HG02943 (cell line): ENCODE measurements at regions not wholly inside any gene's neighbourhood (a gene's known extent, or its start where the extent isn't known, plus 50 kb on each side); places are given as distances from the start of the nearest gene placed in this dataset.

Experiments used
- ATAC-seq: cut with Tn5 transposase; IDR thresholded peaks from one replicate; pipeline ENCODE4 v1.9.1; 2021; ENCODE audit warnings: mild to moderate bottlenecking, low read depth, moderate library complexity; ENCODE audit not compliant: unreplicated experiment

DNA sequence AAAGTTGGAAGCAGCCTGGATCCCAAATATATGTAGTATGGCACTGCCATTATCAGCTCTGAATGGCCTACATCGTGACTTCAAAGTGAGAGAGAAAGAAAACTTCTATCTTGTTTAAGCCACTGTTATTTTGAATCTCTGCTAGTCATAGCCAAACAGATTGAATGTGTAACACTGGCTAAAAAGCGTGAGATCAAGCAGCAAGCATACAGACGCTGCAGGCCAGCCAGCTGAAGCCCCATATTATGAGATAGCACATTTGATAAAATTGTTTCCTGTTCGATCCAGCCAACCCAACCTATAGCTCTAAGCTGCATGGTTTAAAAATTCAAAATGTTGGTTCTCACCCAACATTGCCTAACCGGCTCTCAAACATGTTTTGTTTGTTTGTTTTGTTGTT lies 95.0 kb downstream of the DUSP6 start:
- no peak for ATAC-seq

DNA sequence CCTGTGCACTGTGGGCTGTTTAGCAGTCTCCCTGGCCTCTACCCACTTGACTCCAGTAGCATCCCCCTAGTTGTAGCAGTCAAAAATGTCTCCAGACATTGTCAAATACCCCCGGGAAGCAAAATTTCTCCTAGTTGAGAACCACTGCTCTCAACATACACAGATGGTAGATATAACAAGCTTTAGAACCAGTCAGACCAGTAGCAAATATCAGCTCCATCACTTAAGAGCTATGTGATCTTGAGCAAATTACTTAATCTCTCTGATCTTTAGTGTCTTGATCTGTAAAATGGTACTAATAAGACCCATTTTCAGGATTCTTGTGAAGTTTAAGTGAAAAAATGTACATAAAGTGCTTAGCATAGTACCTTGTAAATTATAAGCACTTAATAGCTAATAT lies 96.2 kb downstream of the DUSP6 start:
- ATAC-seq = no peak

DNA sequence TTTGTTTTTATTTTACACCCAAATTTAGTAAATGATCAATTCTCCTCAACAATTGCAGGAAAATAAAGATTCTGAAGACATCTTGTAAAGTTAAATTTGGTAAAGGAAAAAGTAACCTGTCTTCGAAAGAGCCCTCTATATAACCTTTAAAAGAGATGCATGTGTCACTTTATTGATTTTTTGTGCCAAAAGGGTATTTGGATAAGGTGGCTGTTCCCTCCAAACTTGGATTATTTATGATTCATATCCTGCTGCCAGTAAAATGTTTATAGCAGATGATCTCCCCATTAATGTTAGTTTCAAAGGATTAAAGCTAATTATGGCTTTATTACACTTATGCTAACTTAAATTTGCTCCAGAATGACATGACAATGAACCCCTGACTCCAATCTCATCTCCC lies 98.8 kb downstream of the DUSP6 start:
- ATAC-seq = no peak

DNA sequence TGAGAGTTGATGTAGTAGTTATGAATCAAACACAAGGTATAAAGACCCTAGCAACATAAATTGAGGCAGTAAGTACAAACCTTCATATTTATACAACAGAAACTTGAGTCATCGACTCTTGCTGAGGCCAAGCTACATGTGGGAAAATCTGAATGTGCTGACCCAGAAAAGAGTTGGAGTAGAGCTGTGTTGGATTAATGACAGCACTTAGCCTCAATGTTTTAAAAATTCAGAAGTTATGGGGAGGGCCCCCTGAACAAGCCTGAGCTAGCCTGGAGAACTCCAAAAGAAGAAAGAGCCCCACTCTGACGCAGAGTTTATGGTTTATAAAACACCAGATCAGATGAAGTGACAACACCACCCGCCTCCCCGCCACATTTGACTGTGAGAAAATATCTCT lies 100.0 kb downstream of the DUSP6 start:
- ATAC-seq = no peak

DNA sequence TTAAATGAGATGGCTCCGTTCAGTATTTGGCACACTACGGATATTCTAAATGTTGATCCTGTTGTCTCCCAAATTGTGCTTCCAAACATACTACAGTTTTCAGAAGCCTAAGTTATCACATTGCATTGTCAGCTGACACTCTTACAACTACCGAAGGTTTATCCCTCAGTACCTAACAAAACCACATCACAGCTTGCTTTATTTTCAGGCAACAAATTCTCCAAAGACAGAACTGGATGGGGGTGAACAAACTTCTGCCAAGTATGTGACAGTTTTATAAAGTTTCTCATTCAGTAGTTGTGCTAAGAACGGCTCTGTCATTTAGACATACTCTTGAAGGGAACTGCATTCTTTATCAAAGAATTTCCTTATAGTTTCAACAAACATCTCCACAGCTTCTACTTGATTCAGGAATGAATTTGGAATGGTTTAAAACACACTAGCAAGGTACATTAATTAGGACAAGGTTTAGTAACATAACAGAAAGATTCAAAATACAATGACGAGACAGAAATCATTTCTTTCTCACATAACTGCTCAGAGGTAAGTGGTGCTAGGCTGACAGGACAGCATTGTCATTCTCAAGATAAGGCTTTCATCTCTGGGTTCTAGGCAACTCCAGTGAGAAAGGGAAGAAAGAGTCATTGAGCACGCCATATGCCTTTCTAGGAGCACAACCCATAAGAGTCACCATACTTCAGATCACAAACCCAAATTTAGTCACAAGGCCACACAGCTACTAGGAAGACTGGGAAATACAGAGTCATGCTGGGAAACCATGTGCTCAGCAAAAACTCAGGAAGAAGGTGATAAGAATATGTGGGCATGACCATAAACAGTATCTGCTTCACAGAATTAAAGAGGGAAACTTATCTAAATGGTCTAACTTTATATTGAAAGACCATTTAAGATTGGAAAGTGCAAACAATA lies 100.7 kb downstream of the DUSP6 start:
- ATAC-seq = no peak

DNA sequence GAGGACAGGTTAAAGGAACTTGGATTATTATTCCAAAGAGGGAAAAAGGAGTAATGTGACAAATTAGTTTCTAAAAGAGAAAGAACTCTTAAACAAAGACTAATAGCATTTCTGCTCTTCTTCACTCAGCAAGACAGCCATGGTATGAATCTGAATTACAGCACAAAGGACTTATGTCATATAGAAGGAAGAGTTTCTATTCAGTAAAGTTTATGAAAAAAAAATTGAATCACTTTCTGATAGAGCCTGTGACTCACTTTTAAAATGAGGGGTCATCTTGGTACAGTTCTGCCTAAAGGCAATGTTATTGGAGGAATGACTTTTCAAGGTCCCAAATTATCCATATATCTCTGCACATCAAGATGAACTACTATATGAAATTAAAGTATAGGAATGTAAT lies 101.7 kb downstream of the DUSP6 start:
- ATAC-seq = no peak

DNA sequence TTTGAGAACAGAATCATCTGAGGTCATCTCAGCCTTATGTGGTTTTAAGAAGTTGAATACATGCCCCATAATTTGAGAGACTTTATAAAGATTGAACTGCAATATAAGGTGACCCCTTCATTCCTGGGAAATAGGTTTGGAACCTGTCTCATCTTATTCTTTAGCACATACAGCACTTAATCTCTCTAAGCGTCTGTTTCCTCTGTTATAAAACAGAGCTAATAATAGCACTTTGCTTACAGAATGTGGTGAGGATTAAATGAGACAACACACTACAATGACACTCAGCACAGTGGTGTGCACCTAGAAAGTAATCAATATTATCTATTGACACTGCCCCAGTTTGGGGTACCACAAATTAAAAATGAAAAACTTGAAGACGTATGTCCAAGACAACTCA lies 102.1 kb downstream of the DUSP6 start:
- no peak for ATAC-seq

DNA sequence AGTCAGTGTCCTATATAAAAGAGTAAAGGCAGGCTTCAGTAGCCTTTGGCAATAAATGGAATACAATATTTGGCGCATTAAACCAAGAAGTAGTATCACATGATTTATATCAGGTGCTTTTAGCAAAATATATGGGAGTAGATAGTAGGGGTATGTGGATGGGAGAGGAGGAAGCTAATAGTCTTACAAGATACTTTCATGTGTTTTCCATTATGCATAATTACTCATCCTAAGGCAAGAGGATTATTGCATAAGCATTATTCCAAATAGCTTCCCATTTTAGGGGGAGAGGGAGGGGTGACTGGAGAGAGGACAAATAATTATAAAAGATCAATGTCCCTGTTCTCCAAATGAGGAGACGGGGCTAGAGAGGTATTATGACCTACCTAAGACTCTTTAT lies 104.3 kb downstream of the DUSP6 start:
- no peak for ATAC-seq

DNA sequence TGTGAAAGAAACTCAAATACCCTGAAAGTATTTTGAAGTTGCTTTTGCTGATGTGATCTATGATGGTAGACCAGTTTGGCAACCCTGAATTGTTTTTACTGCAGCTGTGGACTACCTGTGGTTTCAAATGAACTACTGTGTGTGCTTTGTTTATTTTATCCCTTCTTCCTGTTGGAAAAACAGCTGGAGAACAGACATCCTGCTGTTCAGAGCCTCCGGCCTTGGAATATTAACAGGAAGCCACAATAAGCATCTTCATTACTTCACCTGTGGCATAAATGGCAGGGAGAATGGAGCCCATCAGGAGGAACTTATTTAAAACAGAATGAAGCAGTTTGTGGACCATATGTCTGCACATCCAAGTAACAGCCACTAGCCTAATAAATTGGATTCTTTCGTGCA lies 104.8 kb downstream of the DUSP6 start:
- ATAC-seq = no peak

DNA sequence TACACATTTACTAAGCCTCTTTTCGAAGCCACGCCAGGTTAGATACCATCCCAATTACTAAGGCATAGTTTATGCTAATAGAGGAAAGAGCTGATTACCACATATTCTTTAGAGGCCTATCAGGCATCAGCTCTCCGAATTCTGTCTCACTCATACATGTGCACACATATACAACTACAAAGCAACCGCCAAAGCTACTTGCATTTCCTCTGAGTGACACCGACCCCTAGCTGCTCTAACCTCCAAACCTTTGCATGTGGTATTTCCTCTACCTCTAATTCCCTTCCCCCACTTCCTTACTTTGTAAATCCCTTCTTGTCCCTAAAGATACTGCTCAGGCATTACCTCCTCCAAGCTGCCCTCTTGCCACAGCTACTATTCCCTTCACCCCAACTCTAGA lies 107.2 kb downstream of the DUSP6 start:
- no peak for ATAC-seq

DNA sequence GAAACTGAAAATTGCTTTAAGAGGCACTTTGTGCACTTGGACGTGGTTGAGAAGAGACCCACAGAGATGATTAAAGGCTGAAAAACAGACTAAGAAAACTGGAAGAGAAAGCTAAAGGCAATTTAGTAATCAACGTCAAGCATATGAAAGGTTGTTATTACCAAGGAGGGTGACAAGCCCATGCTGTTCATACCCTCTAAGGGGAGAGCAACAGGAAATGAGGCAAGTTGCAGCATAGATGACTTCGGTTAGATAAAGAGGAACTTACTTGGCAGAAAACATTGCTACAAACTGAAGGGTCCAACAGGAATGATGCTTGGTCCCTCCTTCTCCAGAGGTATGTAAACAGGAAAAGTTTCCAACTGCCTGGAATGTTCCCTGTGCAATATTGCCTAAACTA lies 107.8 kb downstream of the DUSP6 start:
- ATAC-seq = no peak

DNA sequence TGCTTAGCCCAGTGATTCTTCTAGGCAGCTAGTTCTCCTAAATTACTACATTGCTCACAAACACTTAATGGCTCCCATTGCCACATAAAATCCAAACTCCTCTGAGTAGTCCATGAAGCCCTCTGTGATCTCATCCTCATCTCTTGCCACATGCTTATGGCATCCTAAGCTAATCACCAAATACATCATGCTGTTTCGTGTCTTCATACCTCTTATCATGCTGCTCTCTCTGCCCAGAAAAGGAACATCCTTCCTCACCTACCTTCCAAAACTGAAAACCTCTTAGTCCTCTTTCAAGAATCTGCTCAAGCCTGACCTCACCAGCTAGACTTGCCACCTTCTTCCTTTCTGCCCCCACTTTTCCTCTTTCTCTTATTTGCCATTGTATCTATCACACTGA lies 108.5 kb downstream of the DUSP6 start:
- no peak for ATAC-seq

DNA sequence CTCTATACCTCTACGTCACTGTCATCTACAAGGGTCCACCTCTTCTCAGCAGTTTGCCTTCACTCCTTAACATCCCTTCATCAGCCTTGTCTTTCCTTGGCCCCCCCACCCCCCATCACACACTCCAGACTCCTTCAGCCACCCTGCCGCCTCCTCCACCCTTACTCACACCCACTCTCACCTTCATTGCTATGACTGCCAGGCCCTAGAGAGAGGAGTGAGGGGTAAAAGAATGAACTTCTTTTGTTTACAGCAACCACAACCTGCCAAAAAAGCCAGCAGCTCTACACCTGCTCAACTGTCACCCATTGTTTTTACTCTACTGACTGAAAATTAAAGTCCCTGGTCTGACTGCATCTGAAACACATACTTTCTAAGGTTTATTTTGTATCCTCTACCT lies 112.8 kb downstream of the DUSP6 start:
- ATAC-seq = no peak

DNA sequence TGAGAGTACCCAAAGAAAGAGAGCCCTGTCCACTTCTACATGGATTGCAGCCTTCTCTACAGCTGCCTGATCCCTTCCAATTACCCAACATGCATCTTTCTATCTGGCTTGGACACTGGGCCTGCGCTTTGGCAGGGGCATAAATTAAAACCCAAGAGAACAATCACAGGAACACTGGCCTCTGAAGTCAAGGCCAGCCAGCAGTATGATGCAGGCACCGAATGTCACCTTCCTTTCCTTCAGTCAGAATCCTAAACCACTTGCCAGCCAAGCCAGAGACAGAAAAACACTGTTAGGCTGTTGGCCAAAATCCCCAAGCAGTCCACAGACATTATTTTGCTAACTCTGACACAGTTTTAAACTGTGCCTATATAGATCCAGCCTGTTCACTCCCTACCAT lies 113.7 kb downstream of the DUSP6 start:
- no peak for ATAC-seq

DNA sequence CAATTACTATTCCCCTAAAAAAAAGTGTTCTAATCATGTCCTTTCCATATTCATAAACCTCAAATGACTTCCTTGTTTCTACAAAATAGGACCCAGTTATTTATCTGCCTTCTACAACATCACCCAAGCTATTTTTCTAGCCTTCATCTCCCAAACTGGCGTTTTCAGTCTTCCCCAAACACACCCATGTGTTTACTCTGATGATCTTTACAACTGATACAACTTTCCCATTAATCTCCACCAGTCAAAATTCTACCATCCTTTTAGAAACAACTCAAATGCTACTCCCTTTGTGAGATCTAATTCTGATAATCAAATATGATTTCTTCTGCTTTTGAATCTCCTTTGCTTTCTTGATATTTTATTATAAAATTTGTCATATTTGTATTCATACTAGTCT lies 114.5 kb downstream of the DUSP6 start:
- ATAC-seq = no peak

DNA sequence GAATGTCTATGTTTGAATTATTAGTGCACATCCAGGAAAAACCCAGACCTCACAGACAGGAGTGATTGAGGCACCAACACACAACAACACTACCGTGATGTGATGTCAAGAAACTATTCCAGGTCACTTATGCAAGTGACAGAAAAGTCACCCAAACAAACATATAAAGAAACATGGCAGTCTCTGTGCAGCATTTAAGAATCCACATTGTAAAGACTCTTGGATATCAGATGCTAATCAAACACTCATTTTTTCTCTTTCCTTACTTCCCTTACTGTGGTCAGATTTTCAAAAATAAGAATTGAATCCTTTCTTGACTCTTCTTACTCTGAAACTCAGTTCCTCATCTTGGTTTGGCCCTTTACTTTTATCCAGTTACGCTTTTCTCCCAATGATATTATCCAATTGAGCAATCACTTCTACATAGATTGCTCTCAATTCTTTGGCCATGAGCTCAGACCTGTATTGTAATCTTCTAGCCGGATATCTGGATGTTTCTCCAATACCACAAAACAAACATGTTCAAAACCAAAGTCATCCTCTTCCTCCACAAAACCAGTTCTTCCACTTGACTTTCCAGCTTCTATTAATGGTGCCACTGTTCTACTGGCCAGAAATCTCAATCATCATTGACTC lies 115.4 kb downstream of the DUSP6 start:
- no peak for ATAC-seq

DNA sequence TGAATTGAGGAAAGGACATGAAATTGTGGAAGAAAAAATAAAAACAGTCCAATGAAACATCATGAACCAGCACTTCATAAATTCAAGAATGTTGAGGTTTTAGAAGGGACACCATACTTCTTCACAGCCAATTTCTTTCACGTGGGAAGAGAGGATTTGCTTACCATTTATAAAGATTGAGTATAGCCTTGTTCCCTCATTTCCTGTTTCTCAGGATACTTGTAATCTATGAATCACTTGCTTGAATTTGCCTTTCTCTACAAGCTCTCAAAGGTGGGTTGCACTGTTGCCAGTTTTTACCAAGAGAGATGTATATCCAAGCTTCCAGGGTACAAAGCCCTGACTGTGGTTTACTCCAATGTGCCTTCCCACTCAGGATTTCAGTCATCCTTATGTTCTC lies 116.1 kb downstream of the DUSP6 start:
- ATAC-seq = no peak

DNA sequence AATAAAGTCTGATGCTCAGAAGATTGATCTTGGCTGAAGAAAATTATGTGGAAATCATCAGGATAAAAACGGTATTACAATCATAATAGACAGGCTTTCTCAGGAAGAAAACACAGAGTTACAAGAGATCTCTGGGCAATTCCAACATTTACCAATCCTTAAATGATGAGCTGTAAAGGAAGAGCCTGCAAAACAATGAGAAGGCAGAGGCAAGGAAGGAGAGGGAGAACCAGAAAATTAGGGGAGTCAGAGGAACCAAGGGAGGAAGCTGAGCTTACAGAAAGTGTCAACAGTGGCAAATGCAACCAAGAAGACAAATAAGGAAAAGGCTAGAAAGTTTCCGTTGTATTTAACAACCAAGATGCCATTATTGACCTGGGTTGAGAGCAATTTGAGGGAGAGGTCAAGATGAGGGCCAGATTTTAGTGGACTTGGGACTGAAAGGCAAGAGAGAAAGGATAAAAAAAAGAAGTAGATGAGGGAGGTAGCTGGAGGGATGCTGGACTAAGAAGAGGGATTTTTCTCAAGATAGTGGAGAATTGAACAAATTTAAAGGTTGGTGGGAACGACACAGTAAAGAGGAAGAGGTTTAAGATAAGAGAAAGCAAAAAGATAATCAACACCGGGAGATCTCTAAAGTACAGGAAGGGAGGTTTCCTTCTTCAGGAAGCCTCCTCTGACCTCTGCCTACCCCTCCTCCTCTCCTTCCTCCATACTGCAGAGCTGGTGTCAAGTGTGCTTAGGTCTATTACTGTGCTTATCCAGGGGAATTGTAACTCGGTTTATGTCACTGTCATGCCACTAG lies 116.9 kb downstream of the DUSP6 start:
- ATAC-seq = no peak

DNA sequence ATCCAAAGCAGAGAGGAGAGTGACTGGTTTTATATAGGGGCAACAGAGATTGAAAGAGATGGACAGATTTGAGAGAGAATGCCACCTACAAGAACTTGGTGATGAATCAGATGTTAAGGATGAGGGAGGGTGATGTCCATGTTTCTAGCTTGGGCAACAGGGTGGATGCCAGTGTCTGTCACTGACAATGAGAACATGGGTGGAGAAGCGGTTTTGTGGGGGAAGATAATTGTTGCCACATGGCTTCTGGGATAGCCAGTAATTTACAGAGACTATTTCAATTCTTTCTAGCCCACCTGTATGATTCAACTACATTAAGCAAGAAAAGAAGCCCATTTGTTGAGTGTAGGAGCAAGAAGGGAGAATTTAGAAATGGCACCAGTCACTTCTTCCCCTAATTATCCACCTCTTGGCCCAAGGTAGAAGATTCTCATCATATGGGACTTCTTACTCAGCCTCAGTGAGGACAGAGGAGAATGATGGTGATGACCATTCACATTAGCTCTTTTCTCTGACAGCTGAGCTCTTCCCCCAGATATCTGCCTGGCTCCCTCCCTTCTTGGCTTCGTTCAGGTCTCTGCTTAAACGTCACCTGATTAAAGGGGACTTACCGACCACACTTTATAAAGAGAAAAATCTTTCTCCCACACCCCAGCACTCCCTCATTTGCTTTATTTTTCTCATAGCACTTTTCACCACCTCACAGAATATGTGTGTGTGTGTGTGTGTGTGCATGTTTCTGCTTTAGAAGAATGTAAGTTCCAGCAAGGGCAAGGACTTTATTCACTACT lies 117.8 kb downstream of the DUSP6 start:
- no peak for ATAC-seq

DNA sequence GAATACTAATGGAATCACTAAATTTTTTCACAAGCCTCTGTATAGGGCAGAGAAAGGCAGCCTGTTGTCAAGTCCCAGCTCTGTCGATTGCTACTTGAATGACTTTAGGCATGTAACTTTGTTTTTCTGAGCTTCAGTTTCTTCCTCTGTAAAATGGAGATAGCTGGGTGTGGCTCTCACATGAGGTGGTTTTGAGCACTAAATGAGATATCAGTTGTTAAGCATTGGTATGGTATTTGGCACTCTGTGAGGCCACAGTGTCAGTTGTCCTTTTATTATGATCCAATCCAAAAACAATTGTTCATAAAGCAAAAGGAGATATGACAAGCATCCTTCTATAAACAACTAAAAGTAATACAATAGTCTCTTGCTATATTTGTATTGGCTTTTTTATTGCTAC lies 120.6 kb downstream of the DUSP6 start:
- no peak for ATAC-seq
